Tibial artery (tissue), 4 donors: ENCODE measurements at regions not wholly inside any gene's neighbourhood (a gene's known extent, or its start where the extent isn't known, plus 50 kb on each side); places are given as distances from the start of the nearest gene placed in this dataset.
"Not testable (repeated sequence)": the region's sequence is repeated elsewhere in the genome, so short reads cannot be mapped to it uniquely, and the experiment has no call there.

ENCODE experiments used
- DNase-seq, 2 donors: peaks; one replicate each; pipeline ENCODE4 v3.0.0-alpha.2; 2019
- H3K27ac ChIP-seq, 2 donors: fragments of 200-600 bp; sonication (generic) in 1 of 2; 1 replicate in 1 of 2; 2 replicates in 1 of 2; pipeline ENCODE4 v1.5.1; 2018 to 2019; ENCODE audit warnings: mild to moderate bottlenecking in 1 of 2
- H3K27me3 ChIP-seq, 2 donors: fragments of 200-600 bp; sonication (generic) in 1 of 2; one replicate each; pipeline versions ENCODE4 v1.5.1 to v1.6.0; 2016 to 2019
- H3K36me3 ChIP-seq, 3 donors: fragments of 200-600 bp; sonication (generic) in 2 of 3; one replicate each; pipeline ENCODE4 v1.5.1; 2016 to 2019; ENCODE audit warnings: mild to moderate bottlenecking in 2 of 3
- H3K4me1 ChIP-seq, 4 donors: fragments of 200-600 bp; sonication (generic) in 2 of 4; 1 replicate in 3 of 4; 2 replicates in 1 of 4; pipeline ENCODE4 v1.5.1; 2016 to 2019
- H3K4me3 ChIP-seq, 2 donors: fragments of 200-600 bp; sonication (generic) in 1 of 2; 1 replicate in 1 of 2; 2 replicates in 1 of 2; pipeline ENCODE4 v1.5.1; 2018 to 2019; ENCODE audit warnings: mild to moderate bottlenecking in 2 of 2
- H3K9me3 ChIP-seq, 3 donors: fragments of 200-600 bp; sonication (generic) in 1 of 3; one replicate each; pipeline ENCODE4 v1.5.1; 2016 to 2019
- CTCF ChIP-seq, 2 experiments: fragments of 200-600 bp in 1 of 2; fragments of 450-650 bp in 1 of 2; IDR thresholded peaks; one replicate each; pipeline ENCODE4 v1.5.1; 2017 to 2019; ENCODE audit warnings: antibody characterized with exemption in 2 of 2, mild to moderate bottlenecking in 1 of 2, moderate library complexity in 1 of 2
- intact Hi-C: fragments of 100-400 bp; cut with DNase I; formaldehyde crosslinking; loops from one replicate; pipeline ENCODE4 v1.15.0; 2023; ENCODE audit warnings: low total_unique reads

GRCh38 chr12:126268222-126268621 lies 1203.0 kb downstream of the AACS start:
- Histone ChIP-seq H3K9me3 (no peaks in the 10 kb centered on the region), H3K4me1 (no peaks in the 10 kb centered on the region), H3K27me3 (no peaks in the 10 kb centered on the region), H3K4me3 (no peak overlapping the region), H3K36me3 (no peaks in the 10 kb centered on the region), H3K27ac (no peak overlapping the region)
- intact Hi-C loops = loop anchor here (5.0 kb wide), 1 partner anchor 1969 kb away; no protein-coding TSS in a partner anchor
- DNase-seq = no peak
- TF ChIP-seq CTCF (IDR thresholded peaks at IDR 0.05) = no peak

- no peak for DNase-seq
- Histone ChIP-seq H3K4me1 (no peaks in the 10 kb centered on the region), H3K27ac (no peak overlapping the region), H3K9me3 (no peaks in the 10 kb centered on the region), H3K4me3 (no peak overlapping the region), H3K36me3 (no peaks in the 10 kb centered on the region), H3K27me3 (no peaks in the 10 kb centered on the region)
- intact Hi-C loops = no loop called here
- no peak for TF ChIP-seq CTCF (IDR thresholded peaks at IDR 0.05)
These were observed 1205.9 kb downstream of the AACS start for GRCh38 chr12:126271159-126271558.

GRCh38 chr12:126282691-126283090 lies 1217.5 kb downstream of the AACS start:
- no peaks in the 10 kb centered on the region for H3K4me1 ChIP-seq
- no peak overlapping the region for H3K27ac ChIP-seq
- no peaks in the 10 kb centered on the region for H3K9me3 ChIP-seq
- DNase-seq = no peak
- intact Hi-C loops = no loop called here
- TF ChIP-seq CTCF (IDR thresholded peaks at IDR 0.05) = no peak
- H3K4me3 ChIP-seq = no peak overlapping the region
- H3K36me3 ChIP-seq = no peaks in the 10 kb centered on the region
- H3K27me3 ChIP-seq = no peaks in the 10 kb centered on the region

GRCh38 chr12:126286203-126286602 lies 1221.0 kb downstream of the AACS start:
- no peak for TF ChIP-seq CTCF (IDR thresholded peaks at IDR 0.05)
- peaks cover 0 to 2% (median 0%) of the 10 kb centered on the region in 3 donors for H3K9me3 ChIP-seq
- no peak overlapping the region for H3K4me3 ChIP-seq
- intact Hi-C loops = no loop called here
- H3K4me1 ChIP-seq = no peaks in the 10 kb centered on the region
- no peak overlapping the region for H3K27ac ChIP-seq
- DNase-seq = no peak
- no peaks in the 10 kb centered on the region for H3K27me3 ChIP-seq
- H3K36me3 ChIP-seq = no peaks in the 10 kb centered on the region

GRCh38 chr12:126290456-126290855 lies 1225.2 kb downstream of the AACS start:
- TF ChIP-seq CTCF (IDR thresholded peaks at IDR 0.05) = no peak
- intact Hi-C loops = no loop called here
- no peaks in the 10 kb centered on the region for H3K27me3 ChIP-seq
- no peak overlapping the region for H3K27ac ChIP-seq
- peaks cover 0 to 14% (median 0%) of the 10 kb centered on the region in 3 donors for H3K9me3 ChIP-seq
- H3K4me1 ChIP-seq = no peaks in the 10 kb centered on the region
- no peaks in the 10 kb centered on the region for H3K36me3 ChIP-seq
- no peak for DNase-seq
- no peak overlapping the region for H3K4me3 ChIP-seq

GRCh38 chr12:126291987-126292386 lies 1226.8 kb downstream of the AACS start:
- intact Hi-C loops, H3K4me1 ChIP-seq, H3K27ac ChIP-seq, H3K4me3 ChIP-seq, DNase-seq, H3K27me3 ChIP-seq, H3K36me3 ChIP-seq: not testable (repeated sequence)
- H3K9me3 ChIP-seq = peaks cover 0 to 14% (median 0%) of the 10 kb centered on the region in 3 donors
